RPMI7951 (cell line): ENCODE measurements at regions not wholly inside any gene's neighbourhood (a gene's known extent, or its start where the extent isn't known, plus 50 kb on each side); places are given as distances from the start of the nearest gene placed in this dataset.

Source experiments
- DNase-seq: peaks from one replicate; pipeline ENCODE4 v3.0.0-alpha.2; 2012; ENCODE audit warnings: low read depth

- DNase-seq, result no peak
Measured at GRCh38 chr10:74760086-74760979, 66.1 kb upstream of the KAT6B start.

GRCh38 chr10:74763934-74764591, 62.3 kb upstream of the KAT6B start:
- peak; percentile 3 for DNase-seq

GRCh38 chr10:74765465-74765975, 60.9 kb upstream of the KAT6B start:
- no peak for DNase-seq

GRCh38 chr10:74766501-74766900, 59.9 kb upstream of the KAT6B start:
- DNase-seq, result peak; percentile 28

- no peak for DNase-seq
Measured at GRCh38 chr10:74770400-74770799, 56.0 kb upstream of the KAT6B start.

GRCh38 chr10:74771054-74771453, 55.3 kb upstream of the KAT6B start:
- DNase-seq, result no peak

- no peak for DNase-seq
Measured at GRCh38 chr10:74775099-74775498, 51.3 kb upstream of the KAT6B start.
